ENCODE measurements at regions not wholly inside any gene's neighbourhood (a gene's known extent, or its start where the extent isn't known, plus 50 kb on each side); places are given as distances from the start of the nearest gene placed in this dataset.

GRCh38 chr2:204114295-204115136, 178.0 kb downstream of the ICOS start:
- Histone ChIP-seq H3K36me3 (ENCODE audit: control insufficient read depth in 5 of 5, insufficient read depth in 5 of 5, low read length in 5 of 5) (no peaks in the 10 kb centered on the region), H3K27me3 (ENCODE audit: control insufficient read depth in 5 of 5, insufficient read depth in 4 of 5, low read length in 5 of 5) (peaks cover 0 to 3% (median 0%) of the 10 kb centered on the region in 5 donors), H3K9me3 (ENCODE audit: control insufficient read depth in 5 of 5, low read length in 5 of 5) (no peaks in the 10 kb centered on the region), H3K4me1 (ENCODE audit: control insufficient read depth in 5 of 5, insufficient read depth in 5 of 5, low read length in 5 of 5) (peaks cover 2 to 67% (median 19%) of the 10 kb centered on the region in 5 donors), H3K27ac (ENCODE audit: low read depth, low read length) (no peak overlapping the region), H3K4me3 (ENCODE audit: low read depth in 1 of 5, low read length in 5 of 5) (peak overlapping the region in 1 of 5 donors; percentile 11), H3K9ac (ENCODE audit: low read length in 5 of 5) (no peak overlapping the region)

GRCh38 chr2:204115137-204116056, 178.8 kb downstream of the ICOS start:
- Histone ChIP-seq H3K36me3 (ENCODE audit: control insufficient read depth in 5 of 5, insufficient read depth in 5 of 5, low read length in 5 of 5) (no peaks in the 10 kb centered on the region), H3K9me3 (ENCODE audit: control insufficient read depth in 5 of 5, low read length in 5 of 5) (no peaks in the 10 kb centered on the region), H3K4me3 (ENCODE audit: low read depth in 1 of 5, low read length in 5 of 5) (no peak overlapping the region), H3K27ac (ENCODE audit: low read depth, low read length) (peak overlapping the region; percentile 43), H3K27me3 (ENCODE audit: control insufficient read depth in 5 of 5, insufficient read depth in 4 of 5, low read length in 5 of 5) (peaks cover 0 to 2% (median 0%) of the 10 kb centered on the region in 5 donors), H3K4me1 (ENCODE audit: control insufficient read depth in 5 of 5, insufficient read depth in 5 of 5, low read length in 5 of 5) (peaks cover 2 to 59% (median 14%) of the 10 kb centered on the region in 5 donors), H3K9ac (ENCODE audit: low read length in 5 of 5) (no peak overlapping the region)

DNA sequence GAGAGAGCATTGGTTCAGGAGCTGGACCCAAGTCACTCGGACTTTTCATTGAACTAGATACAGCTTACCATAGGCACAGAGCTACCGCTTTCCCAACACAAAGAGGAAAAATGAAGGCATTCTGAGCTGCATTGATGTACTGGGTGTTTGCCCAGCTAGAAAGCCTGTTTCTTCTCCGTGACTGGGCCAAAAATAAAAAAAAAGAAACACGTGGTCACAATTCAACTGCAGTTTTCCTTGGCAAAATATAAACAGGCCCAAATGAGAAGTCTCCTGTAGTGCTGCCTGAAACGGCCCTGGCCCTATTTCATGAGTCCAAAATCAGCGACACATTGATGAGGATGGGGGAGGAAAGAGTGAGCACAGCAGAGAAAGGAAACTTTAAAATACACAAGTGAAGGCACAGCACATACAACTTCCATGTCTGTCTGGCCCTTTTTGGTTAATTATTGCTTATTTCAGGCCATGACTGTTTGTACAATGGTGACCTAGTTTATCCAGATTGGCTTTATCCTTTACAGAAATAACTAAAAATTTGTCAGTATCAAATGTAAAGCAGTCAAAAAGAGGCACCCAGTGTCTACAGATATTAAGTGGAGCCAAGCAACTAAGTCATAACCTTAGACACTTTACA, 179.7 kb downstream of the ICOS start:
- Histone ChIP-seq H3K4me1 (ENCODE audit: control insufficient read depth in 5 of 5, insufficient read depth in 5 of 5, low read length in 5 of 5) (peaks cover 0 to 54% (median 10%) of the 10 kb centered on the region in 5 donors), H3K4me3 (ENCODE audit: low read depth in 1 of 5, low read length in 5 of 5) (no peak overlapping the region), H3K27me3 (ENCODE audit: control insufficient read depth in 5 of 5, insufficient read depth in 4 of 5, low read length in 5 of 5) (no peaks in the 10 kb centered on the region), H3K9ac (ENCODE audit: low read length in 5 of 5) (no peak overlapping the region), H3K36me3 (ENCODE audit: control insufficient read depth in 5 of 5, insufficient read depth in 5 of 5, low read length in 5 of 5) (no peaks in the 10 kb centered on the region), H3K27ac (ENCODE audit: low read depth, low read length) (peak overlapping the region; percentile 43), H3K9me3 (ENCODE audit: control insufficient read depth in 5 of 5, low read length in 5 of 5) (no peaks in the 10 kb centered on the region)

GRCh38 chr2:204122425-204122824, 185.9 kb downstream of the ICOS start:
- H3K27me3 ChIP-seq (ENCODE audit: control insufficient read depth in 5 of 5, insufficient read depth in 4 of 5, low read length in 5 of 5): peaks cover 0 to 4% (median 0%) of the 10 kb centered on the region in 5 donors
- no peak overlapping the region for H3K27ac ChIP-seq (ENCODE audit: low read depth, low read length)
- H3K9me3 ChIP-seq (ENCODE audit: control insufficient read depth in 5 of 5, low read length in 5 of 5): no peaks in the 10 kb centered on the region
- peaks cover 0 to 4% (median 3%) of the 10 kb centered on the region in 5 donors for H3K4me1 ChIP-seq (ENCODE audit: control insufficient read depth in 5 of 5, insufficient read depth in 5 of 5, low read length in 5 of 5)
- no peak overlapping the region for H3K9ac ChIP-seq (ENCODE audit: low read length in 5 of 5)
- no peaks in the 10 kb centered on the region for H3K36me3 ChIP-seq (ENCODE audit: control insufficient read depth in 5 of 5, insufficient read depth in 5 of 5, low read length in 5 of 5)
- no peak overlapping the region for H3K4me3 ChIP-seq (ENCODE audit: low read depth in 1 of 5, low read length in 5 of 5)

- no peak overlapping the region for H3K9ac ChIP-seq (ENCODE audit: low read length in 5 of 5)
- H3K36me3 ChIP-seq (ENCODE audit: control insufficient read depth in 5 of 5, insufficient read depth in 5 of 5, low read length in 5 of 5): no peaks in the 10 kb centered on the region
- H3K9me3 ChIP-seq (ENCODE audit: control insufficient read depth in 5 of 5, low read length in 5 of 5): no peaks in the 10 kb centered on the region
Observed at GRCh38 chr2:204124140-204124750, 187.7 kb downstream of the ICOS start.

DNA sequence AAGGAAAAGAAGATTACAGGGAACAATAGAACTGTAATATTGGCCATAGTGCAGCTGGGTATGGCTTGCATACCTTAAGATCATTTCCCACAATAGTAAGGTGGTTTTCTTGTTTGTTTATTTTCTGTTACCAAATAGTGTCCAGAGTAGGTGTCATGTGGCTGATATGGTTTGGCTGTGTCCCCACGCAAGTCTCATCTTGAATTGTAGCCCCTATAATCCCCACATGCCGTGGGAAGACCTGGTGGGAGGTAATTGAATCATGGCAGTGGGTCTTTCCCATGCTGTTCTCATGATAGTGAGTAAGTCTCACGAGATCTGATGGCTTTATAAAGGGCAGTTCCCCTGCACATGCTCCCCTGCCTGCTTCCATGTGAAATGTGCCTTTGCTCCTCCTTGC, 190.1 kb downstream of the ICOS start:
- H3K9ac ChIP-seq (ENCODE audit: low read length in 5 of 5): no peak overlapping the region
- H3K27ac ChIP-seq (ENCODE audit: low read depth, low read length): no peak overlapping the region
- no peaks in the 10 kb centered on the region for H3K4me1 ChIP-seq (ENCODE audit: control insufficient read depth in 5 of 5, insufficient read depth in 5 of 5, low read length in 5 of 5)
- no peak overlapping the region for H3K4me3 ChIP-seq (ENCODE audit: low read depth in 1 of 5, low read length in 5 of 5)
- peaks cover 0 to 8% (median 0%) of the 10 kb centered on the region in 5 donors for H3K27me3 ChIP-seq (ENCODE audit: control insufficient read depth in 5 of 5, insufficient read depth in 4 of 5, low read length in 5 of 5)
- H3K36me3 ChIP-seq (ENCODE audit: control insufficient read depth in 5 of 5, insufficient read depth in 5 of 5, low read length in 5 of 5): no peaks in the 10 kb centered on the region
- H3K9me3 ChIP-seq (ENCODE audit: control insufficient read depth in 5 of 5, low read length in 5 of 5): no peaks in the 10 kb centered on the region

More at GRCh38 chr2:204124140-204124750, 187.7 kb downstream of the ICOS start:
- no peak overlapping the region for H3K27ac ChIP-seq (ENCODE audit: low read depth, low read length)
- no peak overlapping the region for H3K4me3 ChIP-seq (ENCODE audit: low read depth in 1 of 5, low read length in 5 of 5)
- peaks cover 0 to 4% (median 0%) of the 10 kb centered on the region in 5 donors for H3K27me3 ChIP-seq (ENCODE audit: control insufficient read depth in 5 of 5, insufficient read depth in 4 of 5, low read length in 5 of 5)
- no peaks in the 10 kb centered on the region for H3K4me1 ChIP-seq (ENCODE audit: control insufficient read depth in 5 of 5, insufficient read depth in 5 of 5, low read length in 5 of 5)

DNA sequence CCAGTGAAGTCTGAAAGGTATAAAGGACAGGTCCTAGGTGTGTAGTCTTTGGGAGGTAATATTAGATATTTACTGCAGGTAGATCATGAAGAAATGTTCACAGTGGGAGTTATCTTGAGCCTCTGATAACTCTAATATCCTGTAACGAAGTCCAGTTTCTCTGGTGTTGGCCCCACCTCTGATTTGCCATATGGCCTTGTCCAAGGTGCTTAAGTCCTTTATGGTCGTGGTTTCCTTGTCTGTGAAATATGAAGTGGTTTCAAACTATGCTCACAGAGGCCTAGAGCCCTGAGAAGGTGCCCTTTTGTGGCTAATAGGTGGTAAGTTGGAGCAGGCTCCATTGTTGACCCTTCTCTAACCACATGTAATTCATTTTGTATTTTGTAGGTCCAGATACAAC, 190.7 kb downstream of the ICOS start:
- H3K9me3 ChIP-seq (ENCODE audit: control insufficient read depth in 5 of 5, low read length in 5 of 5): no peaks in the 10 kb centered on the region
- H3K36me3 ChIP-seq (ENCODE audit: control insufficient read depth in 5 of 5, insufficient read depth in 5 of 5, low read length in 5 of 5): no peaks in the 10 kb centered on the region
- no peaks in the 10 kb centered on the region for H3K4me1 ChIP-seq (ENCODE audit: control insufficient read depth in 5 of 5, insufficient read depth in 5 of 5, low read length in 5 of 5)
- peaks cover 0 to 8% (median 0%) of the 10 kb centered on the region in 5 donors for H3K27me3 ChIP-seq (ENCODE audit: control insufficient read depth in 5 of 5, insufficient read depth in 4 of 5, low read length in 5 of 5)
- no peak overlapping the region for H3K27ac ChIP-seq (ENCODE audit: low read depth, low read length)
- no peak overlapping the region for H3K9ac ChIP-seq (ENCODE audit: low read length in 5 of 5)
- H3K4me3 ChIP-seq (ENCODE audit: low read depth in 1 of 5, low read length in 5 of 5): no peak overlapping the region

GRCh38 chr2:204129591-204130294, 193.2 kb downstream of the ICOS start:
- H3K27ac ChIP-seq (ENCODE audit: low read depth, low read length): no peak overlapping the region
- no peak overlapping the region for H3K4me3 ChIP-seq (ENCODE audit: low read depth in 1 of 5, low read length in 5 of 5)
- peaks cover 0 to 3% (median 0%) of the 10 kb centered on the region in 5 donors for H3K27me3 ChIP-seq (ENCODE audit: control insufficient read depth in 5 of 5, insufficient read depth in 4 of 5, low read length in 5 of 5)
- H3K4me1 ChIP-seq (ENCODE audit: control insufficient read depth in 5 of 5, insufficient read depth in 5 of 5, low read length in 5 of 5): no peaks in the 10 kb centered on the region
- no peak overlapping the region for H3K9ac ChIP-seq (ENCODE audit: low read length in 5 of 5)
- no peaks in the 10 kb centered on the region for H3K36me3 ChIP-seq (ENCODE audit: control insufficient read depth in 5 of 5, insufficient read depth in 5 of 5, low read length in 5 of 5)
- no peaks in the 10 kb centered on the region for H3K9me3 ChIP-seq (ENCODE audit: control insufficient read depth in 5 of 5, low read length in 5 of 5)

DNA sequence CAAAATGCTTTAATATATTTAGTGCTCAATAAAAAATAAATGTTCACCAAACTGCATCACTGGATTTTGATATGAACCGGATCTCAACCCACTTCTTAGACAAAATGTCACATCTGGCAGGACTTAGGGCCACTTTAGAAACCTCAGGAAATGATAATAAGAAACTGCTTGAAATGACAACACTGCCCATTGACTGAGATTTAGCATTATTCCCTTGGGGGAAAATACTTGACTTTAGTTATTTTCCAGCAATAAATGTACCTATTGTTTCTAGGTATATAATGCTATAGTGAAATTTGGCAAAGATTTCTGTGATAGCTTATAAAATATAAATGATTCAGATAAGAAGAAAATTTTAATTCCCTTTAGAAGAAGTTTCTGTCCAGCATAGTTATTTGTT, 195.1 kb downstream of the ICOS start:
- no peak overlapping the region for H3K4me3 ChIP-seq (ENCODE audit: low read depth in 1 of 5, low read length in 5 of 5)
- H3K36me3 ChIP-seq (ENCODE audit: control insufficient read depth in 5 of 5, insufficient read depth in 5 of 5, low read length in 5 of 5): no peaks in the 10 kb centered on the region
- no peak overlapping the region for H3K27ac ChIP-seq (ENCODE audit: low read depth, low read length)
- H3K9me3 ChIP-seq (ENCODE audit: control insufficient read depth in 5 of 5, low read length in 5 of 5): no peaks in the 10 kb centered on the region
- peaks cover 0 to 3% (median 0%) of the 10 kb centered on the region in 5 donors for H3K27me3 ChIP-seq (ENCODE audit: control insufficient read depth in 5 of 5, insufficient read depth in 4 of 5, low read length in 5 of 5)
- no peak overlapping the region for H3K9ac ChIP-seq (ENCODE audit: low read length in 5 of 5)
- no peaks in the 10 kb centered on the region for H3K4me1 ChIP-seq (ENCODE audit: control insufficient read depth in 5 of 5, insufficient read depth in 5 of 5, low read length in 5 of 5)
